Neural progenitor cell (in vitro differentiated cells): ENCODE measurements at regions not wholly inside any gene's neighbourhood (a gene's known extent, or its start where the extent isn't known, plus 50 kb on each side); places are given as distances from the start of the nearest gene placed in this dataset.

Source experiments
- DNase-seq: peaks from one replicate; pipeline ENCODE4 v3.0.0-alpha.2; 2016; ENCODE audit warnings: low spot score
- H2AFZ ChIP-seq: fragments of 200-600 bp; sonication (generic); replicated peaks from 2 replicates; pipeline ENCODE4 v1.6.1; 2016; ENCODE audit warnings: antibody characterized with exemption
- H3F3A ChIP-seq: fragments of 200-600 bp; sonication (generic); 2 replicates; pipeline ENCODE4 v1.6.1; 2016; ENCODE audit warnings: antibody characterized with exemption, low read depth
- H3K27ac ChIP-seq: fragments of 200-600 bp; sonication (generic); 2 replicates; pipeline ENCODE4 v1.5.1; 2016; ENCODE audit warnings: mild to moderate bottlenecking
- H3K27me3 ChIP-seq: fragments of 200-600 bp; sonication (generic); 2 replicates; pipeline ENCODE4 v1.6.1; 2016; ENCODE audit warnings: mild to moderate bottlenecking, moderate library complexity
- H3K36me3 ChIP-seq: fragments of 200-600 bp; sonication (generic); 2 replicates; pipeline ENCODE4 v1.5.1; 2016
- H3K4me1 ChIP-seq: fragments of 200-600 bp; sonication (generic); 2 replicates; pipeline ENCODE4 v1.6.1; 2016; ENCODE audit warnings: mixed run types
- H3K4me2 ChIP-seq: fragments of 200-600 bp; sonication (generic); 2 replicates; pipeline ENCODE4 v1.6.1; 2016
- H3K4me3 ChIP-seq: fragments of 200-600 bp; sonication (generic); 2 replicates; pipeline ENCODE4 v1.5.1; 2016
- H3K79me2 ChIP-seq: fragments of 200-600 bp; sonication (generic); 2 replicates; pipeline ENCODE4 v1.6.1; 2016; ENCODE audit warnings: low read depth
- H3K9ac ChIP-seq: fragments of 200-600 bp; sonication (generic); 2 replicates; pipeline ENCODE4 v1.6.1; 2016
- H3K9me3 ChIP-seq: fragments of 200-600 bp; sonication (generic); 2 replicates; pipeline ENCODE4 v1.5.1; 2016; ENCODE audit warnings: low read depth
- H4K20me1 ChIP-seq: fragments of 200-600 bp; sonication (generic); 2 replicates; pipeline ENCODE4 v1.6.1; 2016; ENCODE audit warnings: low read depth
- H3K27ac Mint-ChIP-seq: 3 replicates; pipeline ENCODE4 v1.8.0; 2021; ENCODE audit warnings: mixed read lengths
- H3K27me3 Mint-ChIP-seq: 2 replicates; pipeline ENCODE4 v1.8.0; 2022; ENCODE audit warnings: low read depth, mild to moderate bottlenecking, inconsistent platforms, moderate library complexity, mixed read lengths; ENCODE audit not compliant: insufficient read depth
- H3K36me3 Mint-ChIP-seq: 3 replicates; pipeline ENCODE4 v1.8.0; 2021; ENCODE audit warnings: mixed read lengths
- H3K4me1 Mint-ChIP-seq: 3 replicates; pipeline ENCODE4 v1.8.0; 2021; ENCODE audit warnings: mixed read lengths
- H3K4me3 Mint-ChIP-seq: 3 replicates; pipeline ENCODE4 v1.8.0; 2021; ENCODE audit warnings: mild to moderate bottlenecking, moderate library complexity, mixed read lengths
- H3K9me3 Mint-ChIP-seq: 3 replicates; pipeline ENCODE4 v1.8.0; 2020; ENCODE audit warnings: mixed read lengths
- EZH2 ChIP-seq: fragments of 200-600 bp; sonication (generic); IDR thresholded peaks from 2 replicates; pipeline ENCODE4 v1.6.1; 2017; ENCODE audit warnings: antibody characterized with exemption, mild to moderate bottlenecking, moderate library complexity
- EZH2phosphoT487 ChIP-seq: fragments of 200-600 bp; sonication (generic); IDR thresholded peaks from 2 replicates; pipeline ENCODE4 v1.6.1; 2017; ENCODE audit warnings: antibody characterized with exemption
- TF ChIP-seq, protein P1 (sequence below): fragments of 200-600 bp; sonication (generic); IDR thresholded peaks from 2 replicates; pipeline ENCODE4 v1.5.1; 2017; ENCODE audit warnings: antibody characterized with exemption, mild to moderate bottlenecking

DNA sequence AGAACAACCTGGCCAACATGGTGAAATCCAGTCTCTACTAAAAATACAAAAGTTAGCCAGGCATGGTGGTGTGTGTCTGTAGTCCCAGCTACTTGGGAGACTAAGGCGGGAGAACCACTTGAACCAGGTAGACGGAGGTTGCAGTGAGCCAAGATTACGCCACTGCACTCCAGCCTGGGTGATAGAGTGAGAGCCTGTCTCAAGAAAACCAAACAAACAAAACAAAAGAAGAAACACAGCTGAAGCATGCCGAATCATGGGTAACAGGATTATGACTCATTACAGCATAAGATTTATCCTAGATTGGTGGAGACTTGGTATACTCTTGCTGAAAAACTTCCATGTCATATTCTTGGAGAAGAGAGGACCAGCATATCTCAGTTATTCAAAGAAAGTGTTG, 236.7 kb upstream of the CCNH start:
- H3K27me3 Mint-ChIP-seq, result no peaks in the 10 kb centered on the region
- no peaks in the 10 kb centered on the region for H3K4me1 Mint-ChIP-seq
- H3K4me3 ChIP-seq, result no peak overlapping the region
- no peaks in the 10 kb centered on the region for H3K36me3 Mint-ChIP-seq
- no peak overlapping the region for H2AFZ ChIP-seq
- peaks cover 3% of the 10 kb centered on the region for H3K4me1 ChIP-seq
- H3K9me3 Mint-ChIP-seq, result no peaks in the 10 kb centered on the region
- TF ChIP-seq EZH2 (no peak), EZH2phosphoT487 (no peak)
- TF ChIP-seq, protein P1, sequence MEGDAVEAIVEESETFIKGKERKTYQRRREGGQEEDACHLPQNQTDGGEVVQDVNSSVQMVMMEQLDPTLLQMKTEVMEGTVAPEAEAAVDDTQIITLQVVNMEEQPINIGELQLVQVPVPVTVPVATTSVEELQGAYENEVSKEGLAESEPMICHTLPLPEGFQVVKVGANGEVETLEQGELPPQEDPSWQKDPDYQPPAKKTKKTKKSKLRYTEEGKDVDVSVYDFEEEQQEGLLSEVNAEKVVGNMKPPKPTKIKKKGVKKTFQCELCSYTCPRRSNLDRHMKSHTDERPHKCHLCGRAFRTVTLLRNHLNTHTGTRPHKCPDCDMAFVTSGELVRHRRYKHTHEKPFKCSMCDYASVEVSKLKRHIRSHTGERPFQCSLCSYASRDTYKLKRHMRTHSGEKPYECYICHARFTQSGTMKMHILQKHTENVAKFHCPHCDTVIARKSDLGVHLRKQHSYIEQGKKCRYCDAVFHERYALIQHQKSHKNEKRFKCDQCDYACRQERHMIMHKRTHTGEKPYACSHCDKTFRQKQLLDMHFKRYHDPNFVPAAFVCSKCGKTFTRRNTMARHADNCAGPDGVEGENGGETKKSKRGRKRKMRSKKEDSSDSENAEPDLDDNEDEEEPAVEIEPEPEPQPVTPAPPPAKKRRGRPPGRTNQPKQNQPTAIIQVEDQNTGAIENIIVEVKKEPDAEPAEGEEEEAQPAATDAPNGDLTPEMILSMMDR, result no peak
- DNase-seq, result no peak
- H3K36me3 ChIP-seq, result no peaks in the 10 kb centered on the region
- H3K9me3 ChIP-seq, result no peaks in the 10 kb centered on the region
- H3K79me2 ChIP-seq, result no peaks in the 10 kb centered on the region
- no peaks in the 10 kb centered on the region for H3F3A ChIP-seq
- no peak overlapping the region for H3K9ac ChIP-seq
- H3K4me3 Mint-ChIP-seq, result no peak overlapping the region
- H3K27ac ChIP-seq, result no peak overlapping the region
- H3K27me3 ChIP-seq, result no peaks in the 10 kb centered on the region
- H4K20me1 ChIP-seq, result no peaks in the 10 kb centered on the region
- H3K27ac Mint-ChIP-seq, result no peak overlapping the region
- H3K4me2 ChIP-seq, result no peak overlapping the region

DNA sequence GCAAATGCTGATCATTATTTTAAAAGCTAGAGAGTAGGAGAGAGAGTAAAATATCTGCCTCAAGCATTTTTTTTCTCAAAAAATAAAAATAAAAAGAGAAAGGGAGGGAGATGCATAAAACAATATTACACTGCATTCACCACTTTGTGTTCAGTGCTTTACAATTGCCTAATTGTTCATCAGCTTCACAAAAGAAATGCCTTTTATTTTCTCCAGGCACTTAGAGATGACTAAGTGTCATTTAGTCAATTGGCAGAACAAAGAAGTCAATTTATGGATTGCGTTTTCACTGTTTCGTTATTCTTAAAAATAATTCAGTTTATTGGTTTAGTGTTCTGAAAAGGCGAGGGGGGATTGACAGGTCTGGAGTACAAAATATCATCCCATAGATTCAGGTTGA, 232.5 kb upstream of the CCNH start:
- Histone ChIP-seq H3K9ac (no peak overlapping the region), H3K36me3 (no peaks in the 10 kb centered on the region), H3K4me2 (no peak overlapping the region), H3F3A (no peaks in the 10 kb centered on the region), H3K9me3 (no peaks in the 10 kb centered on the region), H3K27me3 (no peaks in the 10 kb centered on the region), H3K4me1 (peaks cover 3% of the 10 kb centered on the region), H3K4me3 (no peak overlapping the region), H3K79me2 (no peaks in the 10 kb centered on the region), H3K27ac (no peak overlapping the region), H4K20me1 (no peaks in the 10 kb centered on the region), H2AFZ (peak overlapping the region; percentile 70)
- Mint-ChIP-seq H3K4me3 (no peak overlapping the region), H3K36me3 (no peaks in the 10 kb centered on the region), H3K27ac (no peak overlapping the region), H3K4me1 (no peaks in the 10 kb centered on the region), H3K27me3 (no peaks in the 10 kb centered on the region), H3K9me3 (no peaks in the 10 kb centered on the region)
- TF ChIP-seq EZH2phosphoT487 (no peak), EZH2 (no peak)
- TF ChIP-seq, protein P1, result no peak
- no peak for DNase-seq

DNA sequence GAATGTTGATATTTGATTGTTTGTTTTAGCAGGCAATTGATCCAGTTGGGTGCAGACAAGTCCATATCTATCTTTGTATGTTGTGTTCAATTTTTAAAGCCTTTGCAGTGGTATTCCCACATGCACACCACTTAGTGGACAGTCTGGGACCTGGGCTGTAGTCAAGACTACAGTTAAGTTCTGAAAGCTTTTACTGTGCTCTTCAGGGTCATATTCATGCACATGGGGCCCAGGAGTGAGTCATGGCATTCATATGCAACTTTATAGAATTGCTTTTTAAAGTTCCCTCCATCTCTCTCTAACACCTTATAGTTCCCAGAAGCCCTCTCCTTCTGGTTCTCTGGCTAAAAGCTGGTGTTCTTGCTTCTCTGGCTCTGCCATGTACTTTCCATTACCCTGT, 228.2 kb upstream of the CCNH start:
- H3K36me3 Mint-ChIP-seq, result no peaks in the 10 kb centered on the region
- Histone ChIP-seq H3K36me3 (no peaks in the 10 kb centered on the region), H3K9me3 (no peaks in the 10 kb centered on the region), H3K27ac (no peak overlapping the region), H2AFZ (no peak overlapping the region), H3K4me3 (no peak overlapping the region), H3K79me2 (no peaks in the 10 kb centered on the region), H3F3A (no peaks in the 10 kb centered on the region), H3K4me2 (no peak overlapping the region), H4K20me1 (no peaks in the 10 kb centered on the region), H3K9ac (no peak overlapping the region), H3K4me1 (peaks cover 3% of the 10 kb centered on the region), H3K27me3 (no peaks in the 10 kb centered on the region)
- no peaks in the 10 kb centered on the region for H3K27me3 Mint-ChIP-seq
- H3K4me1 Mint-ChIP-seq, result no peaks in the 10 kb centered on the region
- no peak overlapping the region for H3K4me3 Mint-ChIP-seq
- no peaks in the 10 kb centered on the region for H3K9me3 Mint-ChIP-seq
- no peak overlapping the region for H3K27ac Mint-ChIP-seq
- no peak for DNase-seq
- TF ChIP-seq EZH2phosphoT487 (no peak), EZH2 (no peak)
- TF ChIP-seq, protein P1, result no peak

DNA sequence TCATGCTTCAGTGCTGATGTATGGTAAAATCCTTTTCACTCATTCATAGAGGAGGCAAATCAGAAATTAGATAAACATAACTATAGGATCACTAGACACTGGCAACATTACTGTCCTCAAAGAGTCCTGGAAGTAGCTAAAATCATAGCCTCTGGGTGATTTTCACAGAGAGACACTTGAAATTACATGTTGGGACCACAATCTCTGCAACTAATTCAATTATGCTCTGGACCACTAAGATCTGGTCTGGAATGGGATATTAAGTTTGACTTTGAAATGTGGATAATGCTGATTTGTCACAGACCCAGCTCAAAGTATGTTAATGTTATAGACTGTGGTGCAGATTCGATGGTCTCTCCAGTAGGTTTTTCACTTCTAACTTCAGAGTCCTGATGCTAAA, 214.6 kb upstream of the CCNH start:
- TF ChIP-seq EZH2phosphoT487, result no peak
- TF ChIP-seq, protein P1, result no peak
- no peak for TF ChIP-seq EZH2
- no peak overlapping the region for H3K27ac Mint-ChIP-seq
- no peaks in the 10 kb centered on the region for H3K9me3 Mint-ChIP-seq

More for the DNA sequence above, 214.6 kb upstream of the CCNH start:
- Histone ChIP-seq H4K20me1 (no peaks in the 10 kb centered on the region), H3K79me2 (no peaks in the 10 kb centered on the region), H3K4me1 (no peaks in the 10 kb centered on the region), H3K27ac (no peak overlapping the region), H3F3A (no peaks in the 10 kb centered on the region), H3K9me3 (no peaks in the 10 kb centered on the region), H2AFZ (peak overlapping the region; percentile 59), H3K9ac (no peak overlapping the region), H3K4me3 (no peak overlapping the region), H3K4me2 (no peak overlapping the region), H3K27me3 (no peaks in the 10 kb centered on the region), H3K36me3 (no peaks in the 10 kb centered on the region)
- peaks cover 7% of the 10 kb centered on the region for H3K4me1 Mint-ChIP-seq
- no peaks in the 10 kb centered on the region for H3K27me3 Mint-ChIP-seq
- no peaks in the 10 kb centered on the region for H3K36me3 Mint-ChIP-seq
- no peak for DNase-seq
- H3K4me3 Mint-ChIP-seq, result no peak overlapping the region
